ENCODE measurements at regions not wholly inside any gene's neighbourhood (a gene's known extent, or its start where the extent isn't known, plus 50 kb on each side); places are given as distances from the start of the nearest gene placed in this dataset.

- TF ChIP-seq MTF1 (CRISPR knock-in tag; IDR thresholded peaks at IDR 0.05; ENCODE audit: borderline replicate concordance) = no peak
These were observed 112.0 kb downstream of the SHANK2 start (continued) for GRCh38 chr11:71140206-71140919.

GRCh38 chr11:71139516-71140205 lies 112.7 kb downstream of the SHANK2 start:
- no peak overlapping the region for H3K4me3 ChIP-seq
- no peaks in the 10 kb centered on the region for H3K79me2 ChIP-seq (ENCODE audit: control insufficient read depth, insufficient read depth, low read length)
- in situ Hi-C loops (cut with MboI) = no loop called here
- no TSS peak for BruUV-seq (replicated peaks)
- H3K4me1 ChIP-seq (replicated peaks in 1 of 2; ENCODE audit: control insufficient read depth in 2 of 2, insufficient read depth in 2 of 2, low read length in 2 of 2) = no peaks in the 10 kb centered on the region
- no peak overlapping the region for H2AFZ ChIP-seq (ENCODE audit: low read depth, low read length)
- FAIRE-seq (no peak), ATAC-seq (no peak), DNase-seq (ENCODE audit: extremely low read depth in 1 of 4, low spot score in 3 of 4) (no peak)
- H3K27me3 ChIP-seq (ENCODE audit: control insufficient read depth in 2 of 2, insufficient read depth in 2 of 2, low read length in 2 of 2) = peaks cover 6 to 37% of the 10 kb centered on the region in 2 experiments; a peak in 3 of 5 replicates
- POLR2A ChIA-PET = no interaction called here
- no peak overlapping the region for H3K27ac ChIP-seq (ENCODE audit: extremely low read depth, low read depth, low read length)
- no peak overlapping the region for H3K4me2 ChIP-seq (ENCODE audit: insufficient read depth, low read length)
- intact Hi-C loops (cut with micrococcal nuclease) = no loop called here
- no peaks in the 10 kb centered on the region; the same call in 1 of the 2 replicates for H4K20me1 ChIP-seq (replicated peaks; ENCODE audit: control insufficient read depth, insufficient read depth, low read length)
- CTCF ChIA-PET (ENCODE audit: low intra/inter-chr PET ratio) = no interaction called here
- WGBS (ENCODE audit: insufficient coverage, low coverage, missing lambda C conversion rate) = under 1% methylated on average over 12 of the region's 16 CpGs
- H3K9me1 ChIP-seq (ENCODE audit: control insufficient read depth, insufficient read depth, low read length) = no peaks in the 10 kb centered on the region
- H3K36me3 ChIP-seq (ENCODE audit: control insufficient read depth, insufficient read depth, low read length) = no peaks in the 10 kb centered on the region
- H3K9me3 ChIP-seq (replicated peaks; ENCODE audit: control insufficient read depth, insufficient read depth, low read depth, low read length) = no peaks in the 10 kb centered on the region
- no peak overlapping the region; a peak in 1 of 4 replicates for H3K9ac ChIP-seq (ENCODE audit: insufficient read depth in 1 of 2, low read depth in 2 of 2, low read length in 2 of 2)
- TF ChIP-seq GATAD2B (IDR thresholded peaks at IDR 0.05; ENCODE audit: borderline replicate concordance) (no peak), ZNF165 (CRISPR knock-in tag; IDR thresholded peaks at IDR 0.05; ENCODE audit: borderline replicate concordance) (no peak), CHD1 (IDR thresholded peaks at IDR 0.05; ENCODE audit: low read length) (no peak), CEBPG (CRISPR knock-in tag; IDR thresholded peaks at IDR 0.05) (no peak), CEBPG (tag; conservative IDR thresholded peaks at IDR 0.05 in 1 of 2, IDR thresholded peaks at IDR 0.05 in 1 of 2) (no peak), PRMT5 (CRISPR knock-in tag; IDR thresholded peaks at IDR 0.05) (no peak), THRB (CRISPR knock-in tag; conservative IDR thresholded peaks at IDR 0.05) (no peak), E2F8 (IDR thresholded peaks at IDR 0.05; ENCODE audit: low read depth, partially characterized antibody) (no peak), ZNF518B (CRISPR knock-in tag; IDR thresholded peaks at IDR 0.05) (no peak)
